ENCODE measurements at regions not wholly inside any gene's neighbourhood (a gene's known extent, or its start where the extent isn't known, plus 50 kb on each side); places are given as distances from the start of the nearest gene placed in this dataset.

GRCh38 chr14:25620515-25620914 is 570.6 kb upstream of the STXBP6 start:
- DNase-seq (ENCODE audit: low spot score) (no peak), FAIRE-seq (no peak), ATAC-seq (no peak)
- Histone ChIP-seq H3K36me3 (replicated peaks in 1 of 2; ENCODE audit: control insufficient read depth in 1 of 2, insufficient read depth in 2 of 2, low read length in 2 of 2) (no peaks in the 10 kb centered on the region), H4K20me1 (ENCODE audit: insufficient read depth, low read length) (no peaks in the 10 kb centered on the region), H3K4me3 (replicated peaks in 1 of 3; ENCODE audit: insufficient read depth in 1 of 3, low read depth in 2 of 3, low read length in 3 of 3) (no peak overlapping the region), H3K9me3 (ENCODE audit: low read length) (peaks cover 100% of the 10 kb centered on the region), H3K9ac (ENCODE audit: insufficient read depth, low read depth, low read length) (no peak overlapping the region), H3K27ac (ENCODE audit: extremely low read length, insufficient read depth, low read length) (no peak overlapping the region), H3K27me3 (ENCODE audit: control insufficient read depth in 1 of 2, insufficient read depth in 2 of 2, low read length in 2 of 2) (no peaks in the 10 kb centered on the region), H3K4me2 (ENCODE audit: low read depth, low read length) (no peak overlapping the region), H2AFZ (ENCODE audit: low read length) (no peak overlapping the region), H3K79me2 (ENCODE audit: insufficient read depth, low read length) (no peaks in the 10 kb centered on the region), H3K4me1 (ENCODE audit: insufficient read depth, low read length) (no peaks in the 10 kb centered on the region)
- CTCF ChIA-PET (ENCODE audit: low intra/inter-chr PET ratio, low total read pairs) = no interaction called here
- POLR2A ChIA-PET = no interaction called here
- BruUV-seq (replicated peaks) = no TSS peak
- intact Hi-C loops (cut with micrococcal nuclease; ENCODE audit: unreplicated experiment) = no loop called here
- TF ChIP-seq ISX (CRISPR knock-in tag; conservative IDR thresholded peaks at IDR 0.05) (no peak), TP53 (CRISPR knock-in tag; conservative IDR thresholded peaks at IDR 0.05) (no peak), ZNF180 (CRISPR knock-in tag; IDR thresholded peaks at IDR 0.05; ENCODE audit: borderline replicate concordance, low read depth) (no peak), MAFF (IDR thresholded peaks at IDR 0.05; ENCODE audit: low read depth, low read length) (peak; percentile 71), MAFK (conservative IDR thresholded peaks at IDR 0.05 in 1 of 2, IDR thresholded peaks at IDR 0.05 in 1 of 2; ENCODE audit: low read length in 2 of 2) (peak; percentile 79 to 85)
- in situ Hi-C loops (cut with HindIII; ENCODE audit: extremely low pct_ligation_motif_present, low pct_unique_long_range_greater_than_20kb) = no loop called here

GRCh38 chr14:25615174-25615573 is 565.2 kb upstream of the STXBP6 start:
- Histone ChIP-seq H3K9me3 (ENCODE audit: low read length) (peaks cover 91% of the 10 kb centered on the region), H3K9ac (ENCODE audit: insufficient read depth, low read depth, low read length) (no peak overlapping the region), H3K79me2 (ENCODE audit: insufficient read depth, low read length) (no peaks in the 10 kb centered on the region), H3K27ac (ENCODE audit: extremely low read length, insufficient read depth, low read length) (no peak overlapping the region), H3K27me3 (ENCODE audit: control insufficient read depth in 1 of 2, insufficient read depth in 2 of 2, low read length in 2 of 2) (no peaks in the 10 kb centered on the region), H2AFZ (ENCODE audit: low read length) (no peak overlapping the region), H3K4me2 (ENCODE audit: low read depth, low read length) (no peak overlapping the region), H3K4me3 (replicated peaks in 1 of 3; ENCODE audit: insufficient read depth in 1 of 3, low read depth in 2 of 3, low read length in 3 of 3) (no peak overlapping the region), H3K36me3 (replicated peaks in 1 of 2; ENCODE audit: control insufficient read depth in 1 of 2, insufficient read depth in 2 of 2, low read length in 2 of 2) (no peaks in the 10 kb centered on the region), H4K20me1 (ENCODE audit: insufficient read depth, low read length) (no peaks in the 10 kb centered on the region), H3K4me1 (ENCODE audit: insufficient read depth, low read length) (no peaks in the 10 kb centered on the region)
- no peak for DNase-seq (ENCODE audit: low spot score)
- BruUV-seq (replicated peaks) = no TSS peak
- no peak for ATAC-seq
- in situ Hi-C loops (cut with HindIII; ENCODE audit: extremely low pct_ligation_motif_present, low pct_unique_long_range_greater_than_20kb) = no loop called here
- intact Hi-C loops (cut with micrococcal nuclease; ENCODE audit: unreplicated experiment) = no loop called here
- FAIRE-seq = no peak
- ChIA-PET POLR2A (no interaction called here), CTCF (ENCODE audit: low intra/inter-chr PET ratio, low total read pairs) (no interaction called here)
- TF ChIP-seq FOXP1 (IDR thresholded peaks at IDR 0.05) = 0 out of 2 replicates have a peak, but pooled peaks have one; percentile 10
- no peak for TF ChIP-seq FOXP1 (CRISPR knock-in tag; IDR thresholded peaks at IDR 0.05)
- no peak for TF ChIP-seq ZNF382 (CRISPR knock-in tag; IDR thresholded peaks at IDR 0.05; ENCODE audit: borderline replicate concordance)
- TF ChIP-seq, protein P1, sequence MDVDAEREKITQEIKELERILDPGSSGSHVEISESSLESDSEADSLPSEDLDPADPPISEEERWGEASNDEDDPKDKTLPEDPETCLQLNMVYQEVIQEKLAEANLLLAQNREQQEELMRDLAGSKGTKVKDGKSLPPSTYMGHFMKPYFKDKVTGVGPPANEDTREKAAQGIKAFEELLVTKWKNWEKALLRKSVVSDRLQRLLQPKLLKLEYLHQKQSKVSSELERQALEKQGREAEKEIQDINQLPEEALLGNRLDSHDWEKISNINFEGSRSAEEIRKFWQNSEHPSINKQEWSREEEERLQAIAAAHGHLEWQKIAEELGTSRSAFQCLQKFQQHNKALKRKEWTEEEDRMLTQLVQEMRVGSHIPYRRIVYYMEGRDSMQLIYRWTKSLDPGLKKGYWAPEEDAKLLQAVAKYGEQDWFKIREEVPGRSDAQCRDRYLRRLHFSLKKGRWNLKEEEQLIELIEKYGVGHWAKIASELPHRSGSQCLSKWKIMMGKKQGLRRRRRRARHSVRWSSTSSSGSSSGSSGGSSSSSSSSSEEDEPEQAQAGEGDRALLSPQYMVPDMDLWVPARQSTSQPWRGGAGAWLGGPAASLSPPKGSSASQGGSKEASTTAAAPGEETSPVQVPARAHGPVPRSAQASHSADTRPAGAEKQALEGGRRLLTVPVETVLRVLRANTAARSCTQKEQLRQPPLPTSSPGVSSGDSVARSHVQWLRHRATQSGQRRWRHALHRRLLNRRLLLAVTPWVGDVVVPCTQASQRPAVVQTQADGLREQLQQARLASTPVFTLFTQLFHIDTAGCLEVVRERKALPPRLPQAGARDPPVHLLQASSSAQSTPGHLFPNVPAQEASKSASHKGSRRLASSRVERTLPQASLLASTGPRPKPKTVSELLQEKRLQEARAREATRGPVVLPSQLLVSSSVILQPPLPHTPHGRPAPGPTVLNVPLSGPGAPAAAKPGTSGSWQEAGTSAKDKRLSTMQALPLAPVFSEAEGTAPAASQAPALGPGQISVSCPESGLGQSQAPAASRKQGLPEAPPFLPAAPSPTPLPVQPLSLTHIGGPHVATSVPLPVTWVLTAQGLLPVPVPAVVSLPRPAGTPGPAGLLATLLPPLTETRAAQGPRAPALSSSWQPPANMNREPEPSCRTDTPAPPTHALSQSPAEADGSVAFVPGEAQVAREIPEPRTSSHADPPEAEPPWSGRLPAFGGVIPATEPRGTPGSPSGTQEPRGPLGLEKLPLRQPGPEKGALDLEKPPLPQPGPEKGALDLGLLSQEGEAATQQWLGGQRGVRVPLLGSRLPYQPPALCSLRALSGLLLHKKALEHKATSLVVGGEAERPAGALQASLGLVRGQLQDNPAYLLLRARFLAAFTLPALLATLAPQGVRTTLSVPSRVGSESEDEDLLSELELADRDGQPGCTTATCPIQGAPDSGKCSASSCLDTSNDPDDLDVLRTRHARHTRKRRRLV (CRISPR knock-in tag; IDR thresholded peaks at IDR 0.05) = no peak
- TF ChIP-seq ZNF841 (CRISPR knock-in tag; IDR thresholded peaks at IDR 0.05; ENCODE audit: borderline replicate concordance) = no peak
- TF ChIP-seq ATRX (CRISPR knock-in tag; IDR thresholded peaks at IDR 0.05; ENCODE audit: borderline replicate concordance) = no peak
- TF ChIP-seq CBX1 (IDR thresholded peaks at IDR 0.05; ENCODE audit: low read depth) = no peak
- TF ChIP-seq ZNF329 (CRISPR knock-in tag; IDR thresholded peaks at IDR 0.05; ENCODE audit: low read depth) = no peak
- TF ChIP-seq ZSCAN29 (CRISPR knock-in tag; conservative IDR thresholded peaks at IDR 0.05) = no peak
- TF ChIP-seq ATF7 (IDR thresholded peaks at IDR 0.05) = 0 out of 2 replicates have a peak, but pooled peaks have one; percentile 17
- TF ChIP-seq ATF7 (CRISPR knock-in tag; IDR thresholded peaks at IDR 0.05) = no peak

Measured in HepG2 (cell line).